ENCODE measurements at regions not wholly inside any gene's neighbourhood (a gene's known extent, or its start where the extent isn't known, plus 50 kb on each side); places are given as distances from the start of the nearest gene placed in this dataset.

GRCh38 chr13:80196756-80197155, 144.2 kb downstream of the SPRY2 start:
- no peaks in the 10 kb centered on the region for H3K4me1 Mint-ChIP-seq (ENCODE audit: low read depth)
- H3K4me3 Mint-ChIP-seq, result no peak overlapping the region
- CTCF ChIA-PET, result interaction anchor here (0.6 kb wide), 1 partner anchor 772 kb away, joined by 3 read pairs; no protein-coding TSS in a partner anchor
- H3K27me3 Mint-ChIP-seq (ENCODE audit: low read depth), result no peaks in the 10 kb centered on the region
- intact Hi-C loops (cut with micrococcal nuclease), result no loop called here
- DNase-seq, result no peak
- no peaks in the 10 kb centered on the region for H3K9me3 Mint-ChIP-seq
- H3K27ac Mint-ChIP-seq, result no peak overlapping the region
- H3K36me3 Mint-ChIP-seq (ENCODE audit: low read depth), result no peaks in the 10 kb centered on the region

DNA sequence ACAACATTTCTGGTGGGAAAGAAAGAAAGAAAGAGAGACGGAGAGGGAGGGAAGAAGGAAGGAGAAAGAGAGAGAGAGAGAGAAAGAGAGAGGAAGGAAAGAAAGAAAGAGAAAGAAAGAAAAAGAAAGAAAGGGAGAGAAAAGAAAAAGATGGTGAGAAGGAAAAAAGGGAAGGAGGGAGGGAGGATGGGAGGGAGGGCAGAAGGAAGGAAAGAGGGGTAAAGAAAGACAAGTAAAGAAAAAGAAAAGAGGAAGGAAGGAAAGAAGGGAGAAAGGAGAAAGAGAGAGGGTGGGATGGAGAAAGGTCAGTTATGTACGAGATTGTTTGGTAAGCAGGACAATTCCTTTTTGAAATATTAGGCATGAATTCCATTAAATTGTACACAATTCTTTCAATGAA, 145.3 kb downstream of the SPRY2 start:
- no peaks in the 10 kb centered on the region for H3K4me1 Mint-ChIP-seq (ENCODE audit: low read depth)
- no peak overlapping the region for H3K4me3 Mint-ChIP-seq
- no peak overlapping the region for H3K27ac Mint-ChIP-seq
- no peaks in the 10 kb centered on the region for H3K9me3 Mint-ChIP-seq
- no peaks in the 10 kb centered on the region for H3K27me3 Mint-ChIP-seq (ENCODE audit: low read depth)
- no peaks in the 10 kb centered on the region for H3K36me3 Mint-ChIP-seq (ENCODE audit: low read depth)
- intact Hi-C loops (cut with micrococcal nuclease), result no loop called here
- DNase-seq, result no peak
- CTCF ChIA-PET, result no interaction called here

DNA sequence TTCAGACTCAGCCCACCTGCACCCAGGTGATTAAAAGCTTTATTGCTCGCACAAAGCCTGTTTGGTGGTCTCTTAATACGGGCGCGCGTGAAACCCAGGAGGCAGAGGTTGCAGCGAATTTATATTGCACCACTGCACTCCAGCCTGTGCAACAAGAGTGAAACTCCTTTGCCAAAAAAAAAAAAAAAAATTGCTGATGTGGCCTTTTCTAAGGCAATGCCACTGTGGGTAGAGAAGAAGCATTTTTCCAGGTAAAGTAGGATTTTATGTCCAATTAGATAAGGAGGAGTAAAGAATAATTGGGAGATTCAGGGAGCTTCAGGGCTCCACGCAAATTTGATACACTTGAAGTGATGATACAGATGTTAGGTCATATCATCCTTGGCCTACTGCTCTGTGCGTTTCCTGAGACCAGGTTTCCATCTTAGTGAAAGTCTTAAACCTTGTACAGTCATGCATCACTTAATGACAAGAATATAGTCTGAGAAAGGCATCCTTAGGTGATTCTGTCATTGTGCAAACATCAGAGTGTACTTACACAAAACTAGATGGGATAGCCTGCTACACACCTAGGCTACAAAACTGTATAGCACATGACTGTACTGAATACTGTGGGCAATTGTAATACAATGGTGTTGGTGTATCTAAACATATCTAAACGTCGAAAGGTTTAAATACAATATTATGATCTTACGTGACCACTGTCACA, 150.9 kb downstream of the SPRY2 start:
- no peaks in the 10 kb centered on the region for H3K36me3 Mint-ChIP-seq (ENCODE audit: low read depth)
- no peak overlapping the region for H3K4me3 Mint-ChIP-seq
- no peaks in the 10 kb centered on the region for H3K9me3 Mint-ChIP-seq
- H3K27ac Mint-ChIP-seq, result no peak overlapping the region
- intact Hi-C loops (cut with micrococcal nuclease), result no loop called here
- H3K4me1 Mint-ChIP-seq (ENCODE audit: low read depth), result no peaks in the 10 kb centered on the region
- H3K27me3 Mint-ChIP-seq (ENCODE audit: low read depth), result no peaks in the 10 kb centered on the region
- DNase-seq, result no peak
- CTCF ChIA-PET, result no interaction called here

GRCh38 chr13:80180740-80181355, 160.1 kb downstream of the SPRY2 start:
- intact Hi-C loops (cut with micrococcal nuclease), result no loop called here
- no peaks in the 10 kb centered on the region for H3K9me3 Mint-ChIP-seq
- H3K27me3 Mint-ChIP-seq (ENCODE audit: low read depth), result peaks cover 2% of the 10 kb centered on the region
- CTCF ChIA-PET, result no interaction called here
- H3K4me3 Mint-ChIP-seq, result no peak overlapping the region
- H3K27ac Mint-ChIP-seq, result no peak overlapping the region
- no peaks in the 10 kb centered on the region for H3K36me3 Mint-ChIP-seq (ENCODE audit: low read depth)
- H3K4me1 Mint-ChIP-seq (ENCODE audit: low read depth), result no peaks in the 10 kb centered on the region
- DNase-seq, result no peak

DNA sequence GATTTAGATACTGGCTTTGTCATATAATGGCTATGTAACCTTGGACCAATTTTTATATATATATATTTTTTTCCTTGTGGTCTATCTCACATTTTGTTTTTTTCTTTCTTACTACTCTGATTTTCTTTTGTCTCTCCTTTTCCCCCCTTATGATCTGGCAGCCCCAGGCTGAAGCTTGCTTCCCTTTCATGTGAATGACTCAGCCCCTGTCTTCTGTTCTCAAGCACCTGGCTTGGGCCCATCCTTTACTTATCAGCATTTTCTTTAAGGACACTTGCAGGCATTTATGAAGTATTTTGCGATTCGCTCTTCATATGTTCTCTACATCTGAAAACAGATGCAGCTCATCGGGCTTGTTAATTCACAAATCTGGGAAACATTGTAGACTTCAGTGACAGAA, 163.6 kb downstream of the SPRY2 start:
- Mint-ChIP-seq H3K4me3 (no peak overlapping the region), H3K4me1 (ENCODE audit: low read depth) (no peaks in the 10 kb centered on the region), H3K27ac (no peak overlapping the region), H3K27me3 (ENCODE audit: low read depth) (peaks cover 2% of the 10 kb centered on the region), H3K9me3 (no peaks in the 10 kb centered on the region), H3K36me3 (ENCODE audit: low read depth) (no peaks in the 10 kb centered on the region)
- no peak for DNase-seq
- intact Hi-C loops (cut with micrococcal nuclease), result no loop called here
- CTCF ChIA-PET, result no interaction called here

- no peak for DNase-seq
- H3K27me3 Mint-ChIP-seq (ENCODE audit: low read depth), result no peaks in the 10 kb centered on the region
- no peak overlapping the region for H3K4me3 Mint-ChIP-seq
- H3K4me1 Mint-ChIP-seq (ENCODE audit: low read depth), result no peaks in the 10 kb centered on the region
- no peaks in the 10 kb centered on the region for H3K9me3 Mint-ChIP-seq
- CTCF ChIA-PET, result no interaction called here
- intact Hi-C loops (cut with micrococcal nuclease), result no loop called here
- H3K36me3 Mint-ChIP-seq (ENCODE audit: low read depth), result no peaks in the 10 kb centered on the region
- no peak overlapping the region for H3K27ac Mint-ChIP-seq
Measured at GRCh38 chr13:80173224-80173623, 167.7 kb downstream of the SPRY2 start.

DNA sequence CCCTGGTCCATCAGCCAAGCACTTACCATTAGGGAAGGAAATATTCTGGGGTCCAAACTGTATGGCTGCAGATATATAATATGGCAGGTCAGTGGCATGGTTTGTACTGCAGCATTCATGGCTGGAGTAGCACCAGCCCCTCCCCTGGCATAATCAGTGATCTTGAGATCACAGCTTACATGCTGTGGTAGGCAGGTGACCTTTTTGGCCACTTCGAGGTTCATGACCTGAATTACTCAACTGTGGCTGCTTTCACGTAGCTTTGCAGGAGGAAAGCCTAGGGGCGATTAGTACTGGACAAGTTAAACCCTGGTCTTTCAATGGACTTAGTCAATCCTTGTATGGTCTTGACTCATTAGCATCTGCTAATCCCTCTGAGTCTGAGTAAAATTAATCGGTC, 169.8 kb downstream of the SPRY2 start:
- H3K27ac Mint-ChIP-seq, result no peak overlapping the region
- intact Hi-C loops (cut with micrococcal nuclease), result no loop called here
- no peak overlapping the region for H3K4me3 Mint-ChIP-seq
- H3K9me3 Mint-ChIP-seq, result no peaks in the 10 kb centered on the region
- no peaks in the 10 kb centered on the region for H3K27me3 Mint-ChIP-seq (ENCODE audit: low read depth)
- H3K4me1 Mint-ChIP-seq (ENCODE audit: low read depth), result no peaks in the 10 kb centered on the region
- CTCF ChIA-PET, result no interaction called here
- DNase-seq, result no peak
- H3K36me3 Mint-ChIP-seq (ENCODE audit: low read depth), result no peaks in the 10 kb centered on the region

- no peaks in the 10 kb centered on the region for H3K9me3 Mint-ChIP-seq
- H3K4me3 Mint-ChIP-seq, result no peak overlapping the region
- no peaks in the 10 kb centered on the region for H3K4me1 Mint-ChIP-seq (ENCODE audit: low read depth)
- CTCF ChIA-PET, result no interaction called here
- DNase-seq, result no peak
- H3K27ac Mint-ChIP-seq, result no peak overlapping the region
- H3K36me3 Mint-ChIP-seq (ENCODE audit: low read depth), result no peaks in the 10 kb centered on the region
- H3K27me3 Mint-ChIP-seq (ENCODE audit: low read depth), result peaks cover 2% of the 10 kb centered on the region
- intact Hi-C loops (cut with micrococcal nuclease), result no loop called here
Measured at GRCh38 chr13:80168089-80168850, 172.7 kb downstream of the SPRY2 start.

DNA sequence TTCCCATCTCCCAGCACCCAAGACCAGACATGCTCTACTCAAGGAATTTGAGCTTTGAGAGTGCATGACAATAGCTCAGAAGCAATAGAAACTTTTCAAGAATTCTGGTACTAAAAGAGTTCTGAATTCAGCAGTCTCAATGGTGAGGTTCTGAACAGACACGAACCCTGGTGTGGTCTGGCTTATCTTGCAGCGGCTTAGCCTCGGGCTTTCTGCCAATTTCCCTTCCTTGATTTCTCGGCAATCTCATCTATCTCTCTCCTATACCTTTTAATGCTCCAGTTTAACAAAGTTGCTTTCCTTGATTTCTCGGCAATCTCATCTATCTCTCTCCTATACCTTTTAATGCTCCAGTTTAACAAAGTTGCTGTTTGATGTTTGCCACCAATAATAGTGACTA, 174.6 kb downstream of the SPRY2 start:
- H3K27me3 Mint-ChIP-seq (ENCODE audit: low read depth), result peaks cover 2% of the 10 kb centered on the region
- H3K36me3 Mint-ChIP-seq (ENCODE audit: low read depth), result no peaks in the 10 kb centered on the region
- CTCF ChIA-PET, result interaction anchor here (0.7 kb wide), 1 partner anchor 309 kb away, joined by 3 read pairs; no protein-coding TSS in a partner anchor
- no peaks in the 10 kb centered on the region for H3K4me1 Mint-ChIP-seq (ENCODE audit: low read depth)
- H3K9me3 Mint-ChIP-seq, result no peaks in the 10 kb centered on the region
- intact Hi-C loops (cut with micrococcal nuclease), result no loop called here
- H3K4me3 Mint-ChIP-seq, result no peak overlapping the region
- no peak overlapping the region for H3K27ac Mint-ChIP-seq
- DNase-seq, result no peak

GRCh38 chr13:80164462-80164861, 176.5 kb downstream of the SPRY2 start:
- intact Hi-C loops (cut with micrococcal nuclease), result no loop called here
- no peak overlapping the region for H3K4me3 Mint-ChIP-seq
- no peaks in the 10 kb centered on the region for H3K4me1 Mint-ChIP-seq (ENCODE audit: low read depth)
- no peak for DNase-seq
- H3K36me3 Mint-ChIP-seq (ENCODE audit: low read depth), result no peaks in the 10 kb centered on the region
- H3K27ac Mint-ChIP-seq, result no peak overlapping the region
- H3K27me3 Mint-ChIP-seq (ENCODE audit: low read depth), result peaks cover 2% of the 10 kb centered on the region
- no peaks in the 10 kb centered on the region for H3K9me3 Mint-ChIP-seq
- CTCF ChIA-PET, result no interaction called here

DNA sequence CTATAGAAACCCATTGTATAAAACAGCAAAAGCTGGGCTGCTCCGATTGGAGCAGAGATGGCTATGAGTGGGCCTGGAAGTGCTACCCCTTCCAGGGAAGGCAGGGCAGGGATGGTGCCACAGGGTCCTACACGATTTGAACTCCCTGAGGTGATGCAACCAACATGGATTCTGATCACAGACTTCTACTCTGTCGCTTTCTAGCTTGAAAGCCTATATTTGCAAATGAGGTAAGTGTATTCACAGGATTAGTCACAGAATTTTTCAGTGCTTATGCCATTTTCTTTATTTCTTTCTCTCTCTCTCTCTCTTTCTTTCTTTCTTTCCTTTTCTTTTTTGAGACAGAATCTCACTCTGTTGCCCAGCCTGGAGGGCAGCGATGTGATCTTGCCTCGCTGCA, 179.0 kb downstream of the SPRY2 start:
- no peak overlapping the region for H3K4me3 Mint-ChIP-seq
- no peak for DNase-seq
- no peak overlapping the region for H3K27ac Mint-ChIP-seq
- no peaks in the 10 kb centered on the region for H3K36me3 Mint-ChIP-seq (ENCODE audit: low read depth)
- peaks cover 2% of the 10 kb centered on the region for H3K27me3 Mint-ChIP-seq (ENCODE audit: low read depth)
- H3K4me1 Mint-ChIP-seq (ENCODE audit: low read depth), result no peaks in the 10 kb centered on the region
- intact Hi-C loops (cut with micrococcal nuclease), result no loop called here
- CTCF ChIA-PET, result no interaction called here
- H3K9me3 Mint-ChIP-seq, result no peaks in the 10 kb centered on the region

DNA sequence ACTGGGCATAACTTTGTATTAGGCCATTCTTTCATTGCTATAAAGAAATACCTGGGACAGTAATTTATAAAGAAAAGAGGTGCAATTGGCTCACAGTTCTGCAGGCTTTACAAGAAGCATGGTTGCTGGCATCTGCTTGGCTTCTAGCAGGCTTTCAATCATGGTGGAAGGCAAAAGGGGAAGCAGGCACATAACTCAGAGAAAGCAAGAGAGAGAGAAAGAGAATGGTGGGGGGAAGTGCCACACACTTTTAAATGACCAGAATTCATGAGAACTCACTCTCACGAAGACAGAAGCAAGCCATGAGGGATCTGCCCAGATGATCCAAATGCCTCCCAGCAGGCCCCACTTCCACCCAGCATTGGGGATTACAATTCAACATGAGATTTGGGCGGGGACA, 179.7 kb downstream of the SPRY2 start:
- no peak for DNase-seq
- Mint-ChIP-seq H3K4me1 (ENCODE audit: low read depth) (no peaks in the 10 kb centered on the region), H3K4me3 (no peak overlapping the region), H3K9me3 (no peaks in the 10 kb centered on the region), H3K36me3 (ENCODE audit: low read depth) (no peaks in the 10 kb centered on the region), H3K27ac (no peak overlapping the region), H3K27me3 (ENCODE audit: low read depth) (peaks cover 2% of the 10 kb centered on the region)
- CTCF ChIA-PET, result no interaction called here
- intact Hi-C loops (cut with micrococcal nuclease), result no loop called here

DNA sequence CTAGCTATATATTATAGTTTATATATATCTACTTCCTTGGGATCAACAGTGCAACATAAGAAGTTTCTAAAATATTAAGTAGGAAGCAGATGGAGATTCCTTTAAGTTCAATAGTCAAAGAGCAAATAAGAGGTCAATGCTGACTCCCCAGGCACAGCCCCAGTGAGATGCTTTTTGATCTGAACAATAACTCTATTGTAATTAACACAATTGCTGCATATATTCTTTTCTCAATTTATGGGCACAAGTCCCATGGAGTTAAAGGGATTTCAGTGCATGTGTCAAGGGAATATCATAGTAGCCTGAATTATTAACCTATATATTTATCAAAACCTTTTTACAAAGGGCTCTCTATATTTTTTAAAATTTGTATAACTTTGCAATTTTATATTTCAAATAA, 180.8 kb downstream of the SPRY2 start:
- no peak overlapping the region for H3K4me3 Mint-ChIP-seq
- H3K4me1 Mint-ChIP-seq (ENCODE audit: low read depth), result no peaks in the 10 kb centered on the region
- intact Hi-C loops (cut with micrococcal nuclease), result no loop called here
- CTCF ChIA-PET, result interaction anchor here (0.7 kb wide), 1 partner anchor 562 kb away, joined by 3 read pairs; no protein-coding TSS in a partner anchor
- H3K27ac Mint-ChIP-seq, result no peak overlapping the region
- H3K27me3 Mint-ChIP-seq (ENCODE audit: low read depth), result no peaks in the 10 kb centered on the region
- H3K9me3 Mint-ChIP-seq, result no peaks in the 10 kb centered on the region
- no peaks in the 10 kb centered on the region for H3K36me3 Mint-ChIP-seq (ENCODE audit: low read depth)
- no peak for DNase-seq
